ENCODE measurements at regions not wholly inside any gene's neighbourhood (a gene's known extent, or its start where the extent isn't known, plus 50 kb on each side); places are given as distances from the start of the nearest gene placed in this dataset.

GRCh38 chr15:93165734-93166470 lies 76.9 kb upstream of the RGMA start:
- Mint-ChIP-seq H3K36me3 (ENCODE audit: unreplicated experiment) (peaks cover 5% of the 10 kb centered on the region), H3K4me1 (ENCODE audit: low read depth, unreplicated experiment) (peaks cover 7% of the 10 kb centered on the region), H3K27me3 (ENCODE audit: unreplicated experiment) (peaks cover 5% of the 10 kb centered on the region), H3K27ac (ENCODE audit: unreplicated experiment) (peak overlapping the region; percentile 91), H3K9me3 (ENCODE audit: unreplicated experiment) (peaks cover 3% of the 10 kb centered on the region), H3K4me3 (ENCODE audit: unreplicated experiment) (peak overlapping the region; percentile 67)
- no peak for TF ChIP-seq CTCF (IDR thresholded peaks at IDR 0.05; ENCODE audit: partially characterized antibody, unreplicated experiment)
- no peak for DNase-seq

GRCh38 chr15:93164409-93164808 lies 75.4 kb upstream of the RGMA start:
- no peak overlapping the region for H3K4me3 Mint-ChIP-seq (ENCODE audit: unreplicated experiment)
- peaks cover 13% of the 10 kb centered on the region for H3K4me1 Mint-ChIP-seq (ENCODE audit: low read depth, unreplicated experiment)
- peaks cover 5% of the 10 kb centered on the region for H3K27me3 Mint-ChIP-seq (ENCODE audit: unreplicated experiment)
- TF ChIP-seq CTCF (IDR thresholded peaks at IDR 0.05; ENCODE audit: partially characterized antibody, unreplicated experiment), result no peak
- no peak overlapping the region for H3K27ac Mint-ChIP-seq (ENCODE audit: unreplicated experiment)
- no peak for DNase-seq
- peaks cover 3% of the 10 kb centered on the region for H3K9me3 Mint-ChIP-seq (ENCODE audit: unreplicated experiment)
- peaks cover 5% of the 10 kb centered on the region for H3K36me3 Mint-ChIP-seq (ENCODE audit: unreplicated experiment)

GRCh38 chr15:93162560-93162959 lies 73.5 kb upstream of the RGMA start:
- Mint-ChIP-seq H3K9me3 (ENCODE audit: unreplicated experiment) (peaks cover 4% of the 10 kb centered on the region), H3K4me3 (ENCODE audit: unreplicated experiment) (no peak overlapping the region), H3K27me3 (ENCODE audit: unreplicated experiment) (peaks cover 3% of the 10 kb centered on the region), H3K4me1 (ENCODE audit: low read depth, unreplicated experiment) (peaks cover 13% of the 10 kb centered on the region), H3K27ac (ENCODE audit: unreplicated experiment) (no peak overlapping the region), H3K36me3 (ENCODE audit: unreplicated experiment) (no peaks in the 10 kb centered on the region)
- TF ChIP-seq CTCF (IDR thresholded peaks at IDR 0.05; ENCODE audit: partially characterized antibody, unreplicated experiment), result no peak
- no peak for DNase-seq

- TF ChIP-seq CTCF (IDR thresholded peaks at IDR 0.05; ENCODE audit: partially characterized antibody, unreplicated experiment), result no peak
- Mint-ChIP-seq H3K27me3 (ENCODE audit: unreplicated experiment) (no peaks in the 10 kb centered on the region), H3K4me1 (ENCODE audit: low read depth, unreplicated experiment) (peaks cover 5% of the 10 kb centered on the region), H3K36me3 (ENCODE audit: unreplicated experiment) (no peaks in the 10 kb centered on the region), H3K4me3 (ENCODE audit: unreplicated experiment) (no peak overlapping the region), H3K9me3 (ENCODE audit: unreplicated experiment) (peaks cover 1% of the 10 kb centered on the region), H3K27ac (ENCODE audit: unreplicated experiment) (no peak overlapping the region)
- peak; percentile 56 for DNase-seq
Measured at GRCh38 chr15:93159930-93160329, 70.9 kb upstream of the RGMA start.

- Mint-ChIP-seq H3K4me3 (ENCODE audit: unreplicated experiment) (no peak overlapping the region), H3K36me3 (ENCODE audit: unreplicated experiment) (no peaks in the 10 kb centered on the region), H3K27me3 (ENCODE audit: unreplicated experiment) (no peaks in the 10 kb centered on the region), H3K27ac (ENCODE audit: unreplicated experiment) (no peak overlapping the region), H3K4me1 (ENCODE audit: low read depth, unreplicated experiment) (peaks cover 5% of the 10 kb centered on the region), H3K9me3 (ENCODE audit: unreplicated experiment) (peaks cover 1% of the 10 kb centered on the region)
- no peak for DNase-seq
- no peak for TF ChIP-seq CTCF (IDR thresholded peaks at IDR 0.05; ENCODE audit: partially characterized antibody, unreplicated experiment)
Measured at GRCh38 chr15:93158097-93158900, 69.3 kb upstream of the RGMA start.
